ENCODE measurements at regions not wholly inside any gene's neighbourhood (a gene's known extent, or its start where the extent isn't known, plus 50 kb on each side); places are given as distances from the start of the nearest gene placed in this dataset.

DNA sequence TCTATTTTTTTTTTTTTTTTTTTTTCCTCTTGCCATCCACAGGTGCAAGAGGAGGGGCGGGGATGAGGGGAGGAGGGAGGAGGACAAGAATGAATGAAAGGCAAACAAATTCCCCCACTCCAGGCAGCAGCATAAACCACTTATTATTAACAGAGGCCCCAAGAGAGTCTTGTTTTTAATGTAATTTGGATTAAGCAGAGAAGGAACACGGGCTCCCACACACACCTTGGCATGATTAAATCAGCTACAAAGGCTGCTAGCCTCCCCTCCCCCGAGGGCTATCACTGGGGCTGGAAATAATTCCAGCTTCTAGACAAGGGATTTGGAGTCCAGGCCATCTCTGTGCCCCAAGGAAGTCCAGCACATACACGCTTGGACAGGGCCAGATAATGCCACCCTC is 93.4 kb upstream of the DRD2 start:
- ChIA-PET CTCF (ENCODE audit: unreplicated experiment) (no interaction called here), POLR2A (no interaction called here)
- intact Hi-C loops (cut with micrococcal nuclease; ENCODE audit: unreplicated experiment) = no loop called here

DNA sequence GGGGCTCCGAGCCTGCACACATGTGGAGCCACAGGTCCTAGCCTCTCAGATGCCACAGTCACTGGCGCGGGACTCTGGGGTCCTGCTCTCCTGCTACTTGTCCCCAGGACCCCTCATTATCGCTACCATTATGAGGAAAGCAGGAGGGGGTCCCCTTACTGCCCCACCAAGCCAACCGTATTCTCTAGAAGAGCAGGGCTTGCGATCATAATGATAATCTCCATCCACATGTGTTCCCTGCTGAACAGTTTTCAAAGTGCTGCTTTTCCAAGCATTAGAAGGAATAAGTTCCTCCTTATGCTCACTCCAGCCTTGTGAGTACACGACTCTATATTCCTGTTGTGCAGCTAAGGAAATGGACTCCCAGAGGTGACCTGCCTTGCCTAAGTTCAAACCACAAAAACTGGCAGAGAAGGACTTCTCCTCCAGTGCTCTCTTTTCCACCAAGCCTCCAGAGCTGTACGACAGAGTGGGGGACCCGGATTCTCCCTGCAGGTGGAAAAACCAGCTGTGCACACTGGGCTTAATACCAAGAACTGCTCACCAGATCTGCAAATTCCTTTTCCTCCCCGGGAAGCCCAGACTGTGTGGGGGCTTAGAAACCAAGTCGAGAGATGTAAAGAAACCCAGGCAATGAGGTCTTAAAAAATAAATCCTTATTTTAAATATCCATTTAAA is 92.8 kb upstream of the DRD2 start:
- no peak for TF ChIP-seq EZH2phosphoT487 (IDR thresholded peaks at IDR 0.05; ENCODE audit: borderline replicate concordance, low read depth, low read length)
- TF ChIP-seq, protein P1, sequence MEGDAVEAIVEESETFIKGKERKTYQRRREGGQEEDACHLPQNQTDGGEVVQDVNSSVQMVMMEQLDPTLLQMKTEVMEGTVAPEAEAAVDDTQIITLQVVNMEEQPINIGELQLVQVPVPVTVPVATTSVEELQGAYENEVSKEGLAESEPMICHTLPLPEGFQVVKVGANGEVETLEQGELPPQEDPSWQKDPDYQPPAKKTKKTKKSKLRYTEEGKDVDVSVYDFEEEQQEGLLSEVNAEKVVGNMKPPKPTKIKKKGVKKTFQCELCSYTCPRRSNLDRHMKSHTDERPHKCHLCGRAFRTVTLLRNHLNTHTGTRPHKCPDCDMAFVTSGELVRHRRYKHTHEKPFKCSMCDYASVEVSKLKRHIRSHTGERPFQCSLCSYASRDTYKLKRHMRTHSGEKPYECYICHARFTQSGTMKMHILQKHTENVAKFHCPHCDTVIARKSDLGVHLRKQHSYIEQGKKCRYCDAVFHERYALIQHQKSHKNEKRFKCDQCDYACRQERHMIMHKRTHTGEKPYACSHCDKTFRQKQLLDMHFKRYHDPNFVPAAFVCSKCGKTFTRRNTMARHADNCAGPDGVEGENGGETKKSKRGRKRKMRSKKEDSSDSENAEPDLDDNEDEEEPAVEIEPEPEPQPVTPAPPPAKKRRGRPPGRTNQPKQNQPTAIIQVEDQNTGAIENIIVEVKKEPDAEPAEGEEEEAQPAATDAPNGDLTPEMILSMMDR (conservative IDR thresholded peaks at IDR 0.05; ENCODE audit: low read length) = no peak
- no TSS peak for BruUV-seq (replicated peaks)
- Histone ChIP-seq H3K9me2 (ENCODE audit: insufficient read depth, low read length) (no peaks in the 10 kb centered on the region), H3K4me2 (ENCODE audit: low read length) (no peak overlapping the region), H3K36me3 (ENCODE audit: insufficient read depth, low read length) (no peaks in the 10 kb centered on the region), H2AFZ (ENCODE audit: low read length) (no peak overlapping the region), H3K4me1 (ENCODE audit: insufficient read depth, low read length, poor library complexity, severe bottlenecking) (no peaks in the 10 kb centered on the region), H3K27ac (ENCODE audit: low read depth, low read length, poor library complexity, severe bottlenecking) (no peak overlapping the region), H3K79me2 (ENCODE audit: insufficient read depth, low read depth, low read length) (no peaks in the 10 kb centered on the region), H3K9me3 (ENCODE audit: low read length) (no peaks in the 10 kb centered on the region), H4K20me1 (ENCODE audit: insufficient read depth, low read length) (no peaks in the 10 kb centered on the region), H3K4me3 (ENCODE audit: low read depth, low read length, poor library complexity, severe bottlenecking) (no peak overlapping the region)
- intact Hi-C loops (cut with micrococcal nuclease; ENCODE audit: unreplicated experiment) = no loop called here
- CTCF ChIA-PET (ENCODE audit: unreplicated experiment) = no interaction called here
- DNase-seq (ENCODE audit: low spot score) = no peak
- POLR2A ChIA-PET = no interaction called here

More for the DNA sequence above, 93.4 kb upstream of the DRD2 start:
- Histone ChIP-seq H3K27ac (ENCODE audit: low read depth, low read length, poor library complexity, severe bottlenecking) (no peak overlapping the region), H4K20me1 (ENCODE audit: insufficient read depth, low read length) (no peaks in the 10 kb centered on the region), H3K9me3 (ENCODE audit: low read length) (no peaks in the 10 kb centered on the region), H3K4me2 (ENCODE audit: low read length) (no peak overlapping the region), H2AFZ (ENCODE audit: low read length) (no peak overlapping the region), H3K4me3 (ENCODE audit: low read depth, low read length, poor library complexity, severe bottlenecking) (no peak overlapping the region), H3K4me1 (ENCODE audit: insufficient read depth, low read length, poor library complexity, severe bottlenecking) (no peaks in the 10 kb centered on the region), H3K36me3 (ENCODE audit: insufficient read depth, low read length) (no peaks in the 10 kb centered on the region), H3K9me2 (ENCODE audit: insufficient read depth, low read length) (no peaks in the 10 kb centered on the region), H3K79me2 (ENCODE audit: insufficient read depth, low read depth, low read length) (no peaks in the 10 kb centered on the region)
- no peak for DNase-seq (ENCODE audit: low spot score)
- no TSS peak for BruUV-seq (replicated peaks)
- no peak for TF ChIP-seq EZH2phosphoT487 (IDR thresholded peaks at IDR 0.05; ENCODE audit: borderline replicate concordance, low read depth, low read length)
- TF ChIP-seq, protein P1 (conservative IDR thresholded peaks at IDR 0.05; ENCODE audit: low read length) = no peak

DNA sequence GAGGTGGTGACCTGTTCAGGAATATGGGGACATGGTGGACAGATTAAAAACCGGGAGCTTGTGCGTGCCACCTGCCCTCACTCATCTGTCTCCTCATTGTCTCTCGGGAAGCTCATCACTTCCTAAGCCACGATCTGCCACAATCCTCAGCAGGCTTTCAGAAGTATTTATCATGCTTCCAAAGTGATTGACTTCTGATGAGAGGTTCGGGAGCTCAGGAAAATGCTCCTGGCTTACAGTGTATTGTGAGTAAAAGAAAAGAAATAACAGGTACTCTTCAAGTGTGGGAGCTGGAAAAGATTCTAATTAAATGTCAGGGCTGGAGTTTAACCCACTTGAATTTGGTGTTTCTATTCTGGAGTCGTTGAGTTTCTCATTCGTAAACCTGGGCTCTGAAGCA is 91.9 kb upstream of the DRD2 start:
- Histone ChIP-seq H3K4me3 (ENCODE audit: low read depth, low read length, poor library complexity, severe bottlenecking) (no peak overlapping the region), H3K27ac (ENCODE audit: low read depth, low read length, poor library complexity, severe bottlenecking) (no peak overlapping the region), H4K20me1 (ENCODE audit: insufficient read depth, low read length) (no peaks in the 10 kb centered on the region), H3K36me3 (ENCODE audit: insufficient read depth, low read length) (no peaks in the 10 kb centered on the region), H3K4me1 (ENCODE audit: insufficient read depth, low read length, poor library complexity, severe bottlenecking) (no peaks in the 10 kb centered on the region), H2AFZ (ENCODE audit: low read length) (no peak overlapping the region), H3K4me2 (ENCODE audit: low read length) (no peak overlapping the region), H3K79me2 (ENCODE audit: insufficient read depth, low read depth, low read length) (no peaks in the 10 kb centered on the region), H3K9me2 (ENCODE audit: insufficient read depth, low read length) (no peaks in the 10 kb centered on the region), H3K9me3 (ENCODE audit: low read length) (no peaks in the 10 kb centered on the region)
- no TSS peak for BruUV-seq (replicated peaks)
- TF ChIP-seq, protein P1 (conservative IDR thresholded peaks at IDR 0.05; ENCODE audit: low read length) = no peak
- TF ChIP-seq EZH2phosphoT487 (IDR thresholded peaks at IDR 0.05; ENCODE audit: borderline replicate concordance, low read depth, low read length) = no peak
- POLR2A ChIA-PET = no interaction called here
- intact Hi-C loops (cut with micrococcal nuclease; ENCODE audit: unreplicated experiment) = no loop called here
- DNase-seq (ENCODE audit: low spot score) = no peak
- CTCF ChIA-PET (ENCODE audit: unreplicated experiment) = no interaction called here

All from OCI-LY7 (cell line).